NCI-H69 (cell line): ENCODE measurements at regions not wholly inside any gene's neighbourhood (a gene's known extent, or its start where the extent isn't known, plus 50 kb on each side); places are given as distances from the start of the nearest gene placed in this dataset.

Experiments used
- DNase-seq: peaks from one replicate; lab custom pipeline; 2025; lab: John Stamatoyannopoulos, UW

GRCh38 chr3:116767726-116768125 is 58.1 kb downstream of the TUSC7 start:
- no peak for DNase-seq

GRCh38 chr3:116770815-116771450 is 61.4 kb downstream of the TUSC7 start:
- DNase-seq, result peak; percentile 79

- DNase-seq, result no peak
These were observed 67.6 kb downstream of the TUSC7 start for GRCh38 chr3:116776880-116777785.

GRCh38 chr3:116785226-116785625 is 75.6 kb downstream of the TUSC7 start:
- DNase-seq, result no peak

GRCh38 chr3:116802651-116803050 is 93.1 kb downstream of the TUSC7 start:
- DNase-seq, result no peak

GRCh38 chr3:116806351-116806750 is 96.8 kb downstream of the TUSC7 start:
- DNase-seq, result no peak

- no peak for DNase-seq
These were observed 99.1 kb downstream of the TUSC7 start for GRCh38 chr3:116808725-116809124.

GRCh38 chr3:116809208-116809607 is 99.6 kb downstream of the TUSC7 start:
- DNase-seq, result no peak

- no peak for DNase-seq
These were observed 102.2 kb downstream of the TUSC7 start for GRCh38 chr3:116811754-116812153.

- no peak for DNase-seq
These were observed 103.4 kb downstream of the TUSC7 start for GRCh38 chr3:116812949-116813348.

- no peak for DNase-seq
These were observed 105.7 kb downstream of the TUSC7 start for GRCh38 chr3:116815321-116815720.

GRCh38 chr3:116815831-116816588 is 106.4 kb downstream of the TUSC7 start:
- no peak for DNase-seq

- no peak for DNase-seq
These were observed 111.8 kb downstream of the TUSC7 start for GRCh38 chr3:116821371-116821770.

GRCh38 chr3:116824208-116824607 is 114.6 kb downstream of the TUSC7 start:
- no peak for DNase-seq

GRCh38 chr3:116833202-116833601 is 123.6 kb downstream of the TUSC7 start:
- no peak for DNase-seq

- DNase-seq, result no peak
These were observed 125.2 kb downstream of the TUSC7 start for GRCh38 chr3:116834816-116835215.

- DNase-seq, result no peak
These were observed 126.1 kb downstream of the TUSC7 start for GRCh38 chr3:116835658-116836057.

GRCh38 chr3:116836286-116836685 is 126.7 kb downstream of the TUSC7 start:
- DNase-seq, result no peak

- DNase-seq, result no peak
These were observed 127.9 kb downstream of the TUSC7 start for GRCh38 chr3:116837483-116837882.

GRCh38 chr3:116841003-116841735 is 131.6 kb downstream of the TUSC7 start:
- no peak for DNase-seq

GRCh38 chr3:116842254-116842957 is 132.8 kb downstream of the TUSC7 start:
- DNase-seq, result no peak
